ENCODE measurements at regions not wholly inside any gene's neighbourhood (a gene's known extent, or its start where the extent isn't known, plus 50 kb on each side); places are given as distances from the start of the nearest gene placed in this dataset.

- peaks cover under 1% of the 10 kb centered on the region for H3K27me3 Mint-ChIP-seq (ENCODE audit: unreplicated experiment)
- no peak overlapping the region for H3K4me3 Mint-ChIP-seq (ENCODE audit: unreplicated experiment)
- H3K27ac Mint-ChIP-seq (ENCODE audit: unreplicated experiment), result no peak overlapping the region
- no peak for DNase-seq (ENCODE audit: low spot score)
- H3K9me3 Mint-ChIP-seq (ENCODE audit: unreplicated experiment), result no peaks in the 10 kb centered on the region
- H3K36me3 Mint-ChIP-seq (ENCODE audit: low read depth, unreplicated experiment), result peaks cover 1% of the 10 kb centered on the region
- no peak for TF ChIP-seq CTCF (IDR thresholded peaks at IDR 0.05; ENCODE audit: unreplicated experiment)
- H3K4me1 Mint-ChIP-seq (ENCODE audit: unreplicated experiment), result no peaks in the 10 kb centered on the region
Observed at GRCh38 chrX:115946059-115946458, 224.5 kb upstream of the AGTR2 start.

GRCh38 chrX:115948018-115948923 is 222.3 kb upstream of the AGTR2 start:
- Mint-ChIP-seq H3K36me3 (ENCODE audit: low read depth, unreplicated experiment) (peaks cover 5% of the 10 kb centered on the region), H3K4me1 (ENCODE audit: unreplicated experiment) (no peaks in the 10 kb centered on the region), H3K4me3 (ENCODE audit: unreplicated experiment) (no peak overlapping the region), H3K9me3 (ENCODE audit: unreplicated experiment) (no peaks in the 10 kb centered on the region), H3K27me3 (ENCODE audit: unreplicated experiment) (peaks cover 2% of the 10 kb centered on the region), H3K27ac (ENCODE audit: unreplicated experiment) (no peak overlapping the region)
- TF ChIP-seq CTCF (IDR thresholded peaks at IDR 0.05; ENCODE audit: unreplicated experiment), result no peak
- DNase-seq (ENCODE audit: low spot score), result no peak

- no peak for DNase-seq (ENCODE audit: low spot score)
- Mint-ChIP-seq H3K4me1 (ENCODE audit: unreplicated experiment) (no peaks in the 10 kb centered on the region), H3K27ac (ENCODE audit: unreplicated experiment) (no peak overlapping the region), H3K36me3 (ENCODE audit: low read depth, unreplicated experiment) (peaks cover 5% of the 10 kb centered on the region), H3K9me3 (ENCODE audit: unreplicated experiment) (no peaks in the 10 kb centered on the region), H3K27me3 (ENCODE audit: unreplicated experiment) (peaks cover 2% of the 10 kb centered on the region), H3K4me3 (ENCODE audit: unreplicated experiment) (no peak overlapping the region)
- TF ChIP-seq CTCF (IDR thresholded peaks at IDR 0.05; ENCODE audit: unreplicated experiment), result no peak
Observed at GRCh38 chrX:115949900-115950822, 220.4 kb upstream of the AGTR2 start.

- TF ChIP-seq CTCF (IDR thresholded peaks at IDR 0.05; ENCODE audit: unreplicated experiment), result no peak
- DNase-seq (ENCODE audit: low spot score), result no peak
- Mint-ChIP-seq H3K27me3 (ENCODE audit: unreplicated experiment) (peaks cover 2% of the 10 kb centered on the region), H3K9me3 (ENCODE audit: unreplicated experiment) (no peaks in the 10 kb centered on the region), H3K4me3 (ENCODE audit: unreplicated experiment) (no peak overlapping the region), H3K27ac (ENCODE audit: unreplicated experiment) (no peak overlapping the region), H3K4me1 (ENCODE audit: unreplicated experiment) (no peaks in the 10 kb centered on the region), H3K36me3 (ENCODE audit: low read depth, unreplicated experiment) (peaks cover 5% of the 10 kb centered on the region)
Observed at GRCh38 chrX:115952417-115953092, 218.0 kb upstream of the AGTR2 start.

Measured in endothelial cell (in vitro differentiated cells).